GM23248 (cell line): ENCODE measurements at regions not wholly inside any gene's neighbourhood (a gene's known extent, or its start where the extent isn't known, plus 50 kb on each side); places are given as distances from the start of the nearest gene placed in this dataset.

ENCODE experiments used
- DNase-seq: peaks from one replicate; pipeline ENCODE4 v3.0.0-alpha.2; 2015
- H2AFZ ChIP-seq: fragments of 200-600 bp; sonication (generic); 2 replicates; pipeline ENCODE4 v1.6.1; 2016; ENCODE audit warnings: antibody characterized with exemption
- H3F3A ChIP-seq: fragments of 200-600 bp; sonication (generic); 2 replicates; pipeline ENCODE4 v1.6.1; 2016; ENCODE audit warnings: mild to moderate bottlenecking, antibody characterized with exemption, mixed run types; ENCODE audit not compliant: insufficient read depth
- H3K27ac ChIP-seq: fragments of 200-600 bp; sonication (generic); 2 replicates; pipeline ENCODE4 v1.5.1; 2016; ENCODE audit warnings: mild to moderate bottlenecking
- H3K27me3 ChIP-seq: fragments of 200-600 bp; sonication (generic); replicated peaks from 2 replicates; pipeline ENCODE4 v1.6.1; 2016; ENCODE audit warnings: mild to moderate bottlenecking; ENCODE audit not compliant: insufficient read depth
- H3K36me3 ChIP-seq: fragments of 200-600 bp; sonication (generic); 2 replicates; pipeline ENCODE4 v1.6.1; 2016; ENCODE audit warnings: low read depth, mild to moderate bottlenecking
- H3K4me1 ChIP-seq: fragments of 200-600 bp; sonication (generic); 2 replicates; pipeline ENCODE4 v1.6.1; 2016; ENCODE audit warnings: mild to moderate bottlenecking; ENCODE audit not compliant: insufficient read depth
- H3K4me2 ChIP-seq: fragments of 200-600 bp; sonication (generic); one replicate; pipeline ENCODE4 v1.6.1; 2016; ENCODE audit warnings: mild to moderate bottlenecking; ENCODE audit not compliant: unreplicated experiment
- H3K4me3 ChIP-seq: fragments of 200-600 bp; sonication (generic); 2 replicates; pipeline ENCODE4 v1.5.1; 2016; ENCODE audit warnings: mild to moderate bottlenecking
- H3K79me2 ChIP-seq: fragments of 200-600 bp; sonication (generic); 2 replicates; pipeline ENCODE4 v1.6.1; 2016; ENCODE audit warnings: mild to moderate bottlenecking; ENCODE audit not compliant: insufficient read depth
- H3K9ac ChIP-seq: fragments of 200-600 bp; sonication (generic); 2 replicates; pipeline ENCODE4 v1.6.1; 2016; ENCODE audit warnings: mild to moderate bottlenecking
- H3K9me2 ChIP-seq: fragments of 200-600 bp; sonication (generic); 2 replicates; pipeline ENCODE4 v1.6.1; 2016; ENCODE audit warnings: mixed run types, mild to moderate bottlenecking, moderate library complexity; ENCODE audit not compliant: insufficient read depth
- H3K9me3 ChIP-seq: fragments of 200-600 bp; sonication (generic); one replicate; pipeline ENCODE4 v1.6.1; 2017; ENCODE audit warnings: low read depth
- H4K20me1 ChIP-seq: fragments of 200-600 bp; sonication (generic); 2 replicates; pipeline ENCODE4 v1.6.0; 2016; ENCODE audit not compliant: insufficient read depth
- EZH2 ChIP-seq: fragments of 200-600 bp; sonication (generic); IDR thresholded peaks from 2 replicates; pipeline ENCODE4 v1.6.1; 2018; ENCODE audit warnings: antibody characterized with exemption, mild to moderate bottlenecking; ENCODE audit not compliant: insufficient read depth, poor library complexity, severe bottlenecking
- EZH2phosphoT487 ChIP-seq: fragments of 200-600 bp; sonication (generic); IDR thresholded peaks from 2 replicates; pipeline ENCODE4 v1.6.1; 2018; ENCODE audit warnings: antibody characterized with exemption, moderate library complexity, mild to moderate bottlenecking, low read depth; ENCODE audit not compliant: insufficient read depth
- WGBS, 2 experiments: methylation state at CpG; one replicate each; pipeline ENCODE4 v1.1.6; 2015 to 2017; ENCODE audit warnings: low lambda C conversion rate in 2 of 2, low coverage in 1 of 2; ENCODE audit errors: missing lambda C conversion rate in 2 of 2; 5-methylcytosine and 5-hydroxymethylcytosine counted together
- in situ Hi-C: fragments of 300-500 bp; cut with MboI; formaldehyde crosslinking; loops from 2 replicates; pipeline ENCODE4 v1.15.0; 2020

- Histone ChIP-seq H3K27me3 (no peaks in the 10 kb centered on the region), H3K27ac (no peak overlapping the region), H3K36me3 (no peaks in the 10 kb centered on the region), H3K4me2 (no peak overlapping the region), H3K9ac (no peak overlapping the region), H4K20me1 (no peaks in the 10 kb centered on the region), H3F3A (no peaks in the 10 kb centered on the region), H3K4me3 (no peak overlapping the region), H3K9me3 (no peaks in the 10 kb centered on the region), H2AFZ (no peak overlapping the region), H3K9me2 (no peaks in the 10 kb centered on the region), H3K4me1 (no peaks in the 10 kb centered on the region), H3K79me2 (no peaks in the 10 kb centered on the region)
- DNase-seq = no peak
- in situ Hi-C loops = no loop called here
- WGBS, 2 experiments = 57 to 74% methylated on average over 3 of the region's 3 CpGs
- TF ChIP-seq EZH2phosphoT487 = no peak
- TF ChIP-seq EZH2 = no peak
Measured at GRCh38 chr16:79876332-79876730, 275.8 kb upstream of the MAF start.

- 55 to 62% methylated on average over 5 of the region's 5 CpGs for WGBS, 2 experiments
Measured at GRCh38 chr16:79874391-79874790, 273.9 kb upstream of the MAF start.

GRCh38 chr16:79873825-79874224 is 273.3 kb upstream of the MAF start:
- Histone ChIP-seq H3K4me3 (no peak overlapping the region), H2AFZ (no peak overlapping the region), H3K4me1 (no peaks in the 10 kb centered on the region), H3K9me3 (no peaks in the 10 kb centered on the region), H3K4me2 (no peak overlapping the region), H3K27me3 (no peaks in the 10 kb centered on the region), H3K9me2 (no peaks in the 10 kb centered on the region), H3K79me2 (no peaks in the 10 kb centered on the region), H4K20me1 (no peaks in the 10 kb centered on the region), H3K27ac (no peak overlapping the region), H3K36me3 (no peaks in the 10 kb centered on the region), H3K9ac (no peak overlapping the region), H3F3A (no peaks in the 10 kb centered on the region)
- WGBS, 2 experiments = 57 to 61% methylated on average over 5 of the region's 5 CpGs
- in situ Hi-C loops = no loop called here
- no peak for DNase-seq
- TF ChIP-seq EZH2phosphoT487 = no peak
- no peak for TF ChIP-seq EZH2

More at GRCh38 chr16:79874391-79874790, 273.9 kb upstream of the MAF start:
- DNase-seq = no peak
- H3K9me2 ChIP-seq = no peaks in the 10 kb centered on the region
- no peak overlapping the region for H3K4me3 ChIP-seq
- H3K27me3 ChIP-seq = no peaks in the 10 kb centered on the region
- H3K9ac ChIP-seq = no peak overlapping the region
- in situ Hi-C loops = no loop called here
- H3K27ac ChIP-seq = no peak overlapping the region
- no peaks in the 10 kb centered on the region for H3K4me1 ChIP-seq
- no peaks in the 10 kb centered on the region for H3F3A ChIP-seq
- H3K36me3 ChIP-seq = no peaks in the 10 kb centered on the region
- TF ChIP-seq EZH2phosphoT487 = no peak
- TF ChIP-seq EZH2 = no peak
- no peaks in the 10 kb centered on the region for H4K20me1 ChIP-seq
- no peaks in the 10 kb centered on the region for H3K79me2 ChIP-seq
- no peaks in the 10 kb centered on the region for H3K9me3 ChIP-seq
- H3K4me2 ChIP-seq = no peak overlapping the region
- no peak overlapping the region for H2AFZ ChIP-seq

- Histone ChIP-seq H3K4me2 (no peak overlapping the region), H3K27me3 (no peaks in the 10 kb centered on the region), H3K36me3 (no peaks in the 10 kb centered on the region), H3K27ac (no peak overlapping the region), H3K9ac (no peak overlapping the region), H4K20me1 (no peaks in the 10 kb centered on the region), H2AFZ (no peak overlapping the region), H3K9me3 (no peaks in the 10 kb centered on the region), H3K4me3 (no peak overlapping the region), H3K79me2 (no peaks in the 10 kb centered on the region), H3F3A (no peaks in the 10 kb centered on the region), H3K4me1 (no peaks in the 10 kb centered on the region), H3K9me2 (no peaks in the 10 kb centered on the region)
- in situ Hi-C loops = no loop called here
- TF ChIP-seq EZH2phosphoT487 (no peak), EZH2 (no peak)
- 50 to 54% methylated on average over 6 of the region's 6 CpGs for WGBS, 2 experiments
- no peak for DNase-seq
Measured at GRCh38 chr16:79871906-79872305, 271.4 kb upstream of the MAF start.
